K562 (cell line): ENCODE measurements at regions not wholly inside any gene's neighbourhood (a gene's known extent, or its start where the extent isn't known, plus 50 kb on each side); places are given as distances from the start of the nearest gene placed in this dataset.

Experiments used
- ATAC-seq: fragments of 200-7000 bp; cut with Tn5 transposase; 3 replicates; pipeline ENCODE4 v1.9.1; 2020; ENCODE audit warnings: moderate library complexity
- BruUV-seq: library from RNA; stranded (reverse); fragments of 400-500 nt; replicated peaks from 2 replicates; lab custom pipeline; 2021; lab: Mats Ljungman, UMichigan
- CTCF ChIA-PET: fragments of 300-600 bp; formaldehyde crosslinking; extraction: SDS; loops from one replicate; lab custom pipeline; 2021; ENCODE audit warnings: low intra/inter-chr PET ratio; lab: Yijun Ruan, JAX
- POLR2A ChIA-PET: fragments of 300-600, 350-650 bp; sonication (Branson Sonifier 250); formaldehyde crosslinking; extraction: SDS; loops from one replicate; lab custom pipeline; 2021; ENCODE audit warnings: antibody characterized with exemption, inconsistent platforms; lab: Yijun Ruan, JAX
- DNase-seq, 4 experiments: peaks; one replicate each; pipeline versions ENCODE4 v3.0.0 to v3.0.0-alpha.2; 2011 to 2018; ENCODE audit warnings: low spot score in 3 of 4, mixed read lengths in 3 of 4; ENCODE audit errors: extremely low read depth in 1 of 4
- FAIRE-seq: peaks from 2 replicates; lab custom pipeline; 2011; peaks lifted over from hg19 to GRCh38; lab: Jason Lieb, UNC
- H2AFZ ChIP-seq: 2 replicates; pipeline ENCODE4 v1.6.0; 2011; ENCODE audit warnings: low read depth, low read length, control low read depth, inconsistent platforms
- H3K27ac ChIP-seq: fragments of 200-600 bp; 3 replicates; pipeline ENCODE4 v1.8.0; 2011; ENCODE audit warnings: low read depth, mild to moderate bottlenecking, control low read depth, inconsistent platforms, low read length, moderate library complexity, mixed read lengths; ENCODE audit errors: extremely low read depth
- H3K27me3 ChIP-seq, 2 experiments: fragments of 300-600 bp in 1 of 2; 2 replicates in 1 of 2; 3 replicates in 1 of 2; pipeline versions ENCODE4 v1.6.0 to v1.8.0; 2011; ENCODE audit warnings: inconsistent platforms in 2 of 2, low read length in 2 of 2, mild to moderate bottlenecking in 1 of 2, mixed read lengths in 1 of 2, moderate library complexity in 1 of 2; ENCODE audit not compliant: control insufficient read depth in 2 of 2, insufficient read depth in 2 of 2
- H3K36me3 ChIP-seq: fragments of 300-600 bp; 3 replicates; pipeline ENCODE4 v1.8.0; 2011; ENCODE audit warnings: mild to moderate bottlenecking, low read length, inconsistent platforms; ENCODE audit not compliant: control insufficient read depth, insufficient read depth
- H3K4me1 ChIP-seq, 2 experiments: fragments of 200-600 bp in 1 of 2; replicated peaks in 1 of 2; 2 replicates in 1 of 2; 3 replicates in 1 of 2; pipeline versions ENCODE4 v1.5.1 to v1.8.0; 2011; ENCODE audit warnings: inconsistent platforms in 2 of 2, low read length in 2 of 2, mild to moderate bottlenecking in 1 of 2, mixed read lengths in 1 of 2, moderate library complexity in 1 of 2; ENCODE audit not compliant: control insufficient read depth in 2 of 2, insufficient read depth in 2 of 2
- H3K4me2 ChIP-seq: 2 replicates; pipeline ENCODE4 v1.6.1; 2011; ENCODE audit warnings: low read length, control low read depth, inconsistent platforms, mixed read lengths; ENCODE audit not compliant: insufficient read depth
- H3K4me3 ChIP-seq: fragments of 200-600 bp; sonication (generic), shearing (Covaris generic); 2 replicates; pipeline ENCODE4 v1.5.1; 2016; ENCODE audit warnings: control low read depth, inconsistent platforms
- H3K79me2 ChIP-seq: fragments of 200-600 bp; 3 replicates; pipeline ENCODE4 v1.8.0; 2011; ENCODE audit warnings: low read length, inconsistent platforms; ENCODE audit not compliant: control insufficient read depth, insufficient read depth
- H3K9ac ChIP-seq, 2 experiments: 2 replicates each; pipeline versions ENCODE4 v1.6.0 to v1.6.1; 2011; ENCODE audit warnings: low read depth in 2 of 2, low read length in 2 of 2, control low read depth in 1 of 2, inconsistent platforms in 1 of 2, mild to moderate bottlenecking in 1 of 2, mixed read lengths in 1 of 2; ENCODE audit not compliant: insufficient read depth in 1 of 2
- H3K9me1 ChIP-seq: one replicate; pipeline ENCODE4 v1.6.0; 2011; ENCODE audit warnings: inconsistent platforms, mild to moderate bottlenecking, low read length, moderate library complexity; ENCODE audit not compliant: control insufficient read depth, insufficient read depth
- H3K9me3 ChIP-seq: replicated peaks from 2 replicates; pipeline ENCODE4 v1.5.1; 2011; ENCODE audit warnings: low read depth, low read length, inconsistent platforms; ENCODE audit not compliant: control insufficient read depth, insufficient read depth
- H4K20me1 ChIP-seq: replicated peaks from 2 replicates; pipeline ENCODE4 v1.6.1; 2011; ENCODE audit warnings: low read length, inconsistent platforms, mixed read lengths; ENCODE audit not compliant: control insufficient read depth, insufficient read depth
- CHD4 ChIP-seq: fragments of 200-600 bp; sonication (generic); IDR thresholded peaks from 3 replicates; pipeline ENCODE4 v1.6.1; 2012; ENCODE audit warnings: low read depth, mild to moderate bottlenecking, mixed read lengths, low read length, inconsistent platforms; ENCODE audit not compliant: insufficient read depth, insufficient replicate concordance, poor library complexity, severe bottlenecking
- KAT8 ChIP-seq: fragments of 450-650 bp; IDR thresholded peaks from 2 replicates; pipeline ENCODE4 v1.6.1; 2016; ENCODE audit warnings: low read depth, mild to moderate bottlenecking
- MAFK ChIP-seq: IDR thresholded peaks from 2 replicates; pipeline ENCODE4 v1.6.1; 2011; ENCODE audit warnings: low read length, improper control_type of control experiment
- MTA1 ChIP-seq: fragments of 450-650 bp; IDR thresholded peaks from 2 replicates; pipeline ENCODE4 v1.6.1; 2017; ENCODE audit warnings: borderline replicate concordance
- NR0B1 ChIP-seq: fragments of 450-650 bp; IDR thresholded peaks from one replicate; pipeline ENCODE4 v1.6.1; 2018; ENCODE audit warnings: mild to moderate bottlenecking, moderate library complexity; ENCODE audit not compliant: partially characterized antibody
- SNIP1 ChIP-seq: fragments of 450-650 bp; IDR thresholded peaks from 2 replicates; pipeline ENCODE4 v1.7.1; 2017; ENCODE audit warnings: low read depth, mild to moderate bottlenecking
- SRSF9 ChIP-seq: fragments of 200-400 bp; formaldehyde crosslinking; IDR thresholded peaks from 2 replicates; pipeline ENCODE4 v1.6.1; 2017; ENCODE audit warnings: low read depth, low read length, borderline replicate concordance
- TCFL5 ChIP-seq: fragments of 250-450 bp; sonication (Bioruptor Pico); conservative IDR thresholded peaks from 2 replicates; pipeline ENCODE4 v1.6.1; 2021; ENCODE audit warnings: mild to moderate bottlenecking, moderate library complexity, matching md5 sums
- TSC22D4 ChIP-seq: fragments of 450-650 bp; IDR thresholded peaks from 2 replicates; pipeline ENCODE4 v1.6.1; 2016; ENCODE audit warnings: missing genetic modification characterization, missing biosample characterization, control low read depth
- ZNF263 ChIP-seq: sonication (generic); formaldehyde crosslinking; IDR thresholded peaks from 2 replicates; pipeline ENCODE4 v1.8.0; 2022; ENCODE audit warnings: mild to moderate bottlenecking, missing genetic modification reagents, borderline replicate concordance
- WGBS: fragments of 100-300 bp; shearing (Covaris generic); methylation state at CpG from one replicate; pipeline ENCODE4 v1.1.6; 2016; ENCODE audit warnings: low coverage, mixed read lengths; ENCODE audit not compliant: insufficient coverage; ENCODE audit errors: missing lambda C conversion rate; 5-methylcytosine and 5-hydroxymethylcytosine counted together
- in situ Hi-C: fragments of 300-500 bp; cut with MboI; formaldehyde crosslinking; loops from 4 replicates; pipeline ENCODE4 v1.15.0; 2018; ENCODE audit warnings: inconsistent platforms, mixed read lengths
- intact Hi-C: fragments of 100-400 bp; cut with micrococcal nuclease; formaldehyde crosslinking; loops from 2 replicates; pipeline ENCODE4 v1.14.2; 2022
- TF ChIP-seq, protein P1 (sequence below): fragments of 450-650 bp; formaldehyde crosslinking; IDR thresholded peaks from 2 replicates; pipeline ENCODE4 v1.4.0; 2022; ENCODE audit warnings: missing genetic modification characterization

DNA sequence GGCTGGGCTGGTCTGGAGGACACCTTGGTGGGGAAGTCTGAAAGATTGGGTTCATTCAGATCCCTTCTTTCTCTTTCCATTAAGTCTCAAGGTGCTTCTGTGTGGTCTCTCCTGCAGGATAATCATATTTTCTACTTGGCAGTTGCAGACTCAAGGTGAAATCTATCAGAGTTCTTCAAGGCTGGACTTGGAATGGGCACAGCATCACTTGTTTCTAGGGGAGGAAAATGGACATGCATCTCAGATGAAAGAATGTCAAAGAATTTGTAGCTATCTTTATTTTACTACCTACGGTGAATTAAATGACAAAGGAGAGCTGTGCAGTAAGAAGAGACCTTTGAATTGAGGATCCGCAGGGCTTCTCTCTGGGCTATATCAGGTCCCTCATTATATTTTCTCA is 69.8 kb upstream of the PAPPA start:
- Histone ChIP-seq H3K4me2 (no peak overlapping the region), H3K27ac (no peak overlapping the region), H3K9ac (no peak overlapping the region), H3K4me1 (no peaks in the 10 kb centered on the region), H3K9me3 (no peaks in the 10 kb centered on the region), H3K4me3 (no peak overlapping the region), H3K9me1 (no peaks in the 10 kb centered on the region), H4K20me1 (no peaks in the 10 kb centered on the region), H3K79me2 (no peaks in the 10 kb centered on the region), H2AFZ (no peak overlapping the region), H3K36me3 (no peaks in the 10 kb centered on the region), H3K27me3 (no peaks in the 10 kb centered on the region)
- TF ChIP-seq MAFK (no peak), NR0B1 (no peak)
- BruUV-seq, result no TSS peak
- ATAC-seq (no peak), FAIRE-seq (no peak), DNase-seq (no peak)
- ChIA-PET POLR2A (no interaction called here), CTCF (no interaction called here)
- intact Hi-C loops, result no loop called here
- 3% methylated on average over 2 of the region's 2 CpGs for WGBS
- in situ Hi-C loops, result no loop called here

- H3K9me1 ChIP-seq, result no peaks in the 10 kb centered on the region
- no peak for DNase-seq
- H4K20me1 ChIP-seq, result no peaks in the 10 kb centered on the region
- no peak overlapping the region for H3K9ac ChIP-seq
- no peak for FAIRE-seq
- no TSS peak for BruUV-seq
- H3K9me3 ChIP-seq, result no peaks in the 10 kb centered on the region
- intact Hi-C loops, result no loop called here
- in situ Hi-C loops, result no loop called here
- no peaks in the 10 kb centered on the region for H3K27me3 ChIP-seq
- no peaks in the 10 kb centered on the region for H3K79me2 ChIP-seq
- H3K4me3 ChIP-seq, result no peak overlapping the region
- H3K27ac ChIP-seq, result no peak overlapping the region
- no peak overlapping the region for H3K4me2 ChIP-seq
- H3K36me3 ChIP-seq, result no peaks in the 10 kb centered on the region
- H2AFZ ChIP-seq, result no peak overlapping the region
- POLR2A ChIA-PET, result no interaction called here
- 0% methylated on average over 1 of the region's 1 CpG for WGBS
- CTCF ChIA-PET, result no interaction called here
- ATAC-seq, result no peak
- H3K4me1 ChIP-seq, result no peaks in the 10 kb centered on the region
- no peak for TF ChIP-seq TCFL5 (CRISPR knock-in tag)
- TF ChIP-seq, protein P1, sequence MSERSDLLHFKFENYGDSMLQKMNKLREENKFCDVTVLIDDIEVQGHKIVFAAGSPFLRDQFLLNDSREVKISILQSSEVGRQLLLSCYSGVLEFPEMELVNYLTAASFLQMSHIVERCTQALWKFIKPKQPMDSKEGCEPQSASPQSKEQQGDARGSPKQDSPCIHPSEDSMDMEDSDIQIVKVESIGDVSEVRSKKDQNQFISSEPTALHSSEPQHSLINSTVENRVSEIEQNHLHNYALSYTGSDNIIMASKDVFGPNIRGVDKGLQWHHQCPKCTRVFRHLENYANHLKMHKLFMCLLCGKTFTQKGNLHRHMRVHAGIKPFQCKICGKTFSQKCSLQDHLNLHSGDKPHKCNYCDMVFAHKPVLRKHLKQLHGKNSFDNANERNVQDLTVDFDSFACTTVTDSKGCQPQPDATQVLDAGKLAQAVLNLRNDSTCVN (CRISPR knock-in tag), result no peak
- no peak for TF ChIP-seq MTA1
- TF ChIP-seq TSC22D4, result no peak
- no peak for TF ChIP-seq CHD4
- TF ChIP-seq ZNF263 (CRISPR knock-in tag), result no peak
- no peak for TF ChIP-seq SRSF9
- no peak for TF ChIP-seq NR0B1
- no peak for TF ChIP-seq MAFK
- TF ChIP-seq KAT8, result no peak
- no peak for TF ChIP-seq SNIP1
Observed at GRCh38 chr9:116084497-116084896, 69.1 kb upstream of the PAPPA start.
